22Rv1 (cell line): ENCODE measurements at regions not wholly inside any gene's neighbourhood (a gene's known extent, or its start where the extent isn't known, plus 50 kb on each side); places are given as distances from the start of the nearest gene placed in this dataset.

Experiments
- H3K27ac ChIP-seq: fragments of 450-650 bp; 2 replicates; pipeline ENCODE4 v1.5.1; 2017
- ZFX ChIP-seq: fragments of 450-650 bp; IDR thresholded peaks from 2 replicates; pipeline ENCODE4 v1.6.1; 2017; ENCODE audit warnings: antibody characterized with exemption, borderline replicate concordance
- TF ChIP-seq, protein P1 (sequence below): fragments of 450-650 bp; IDR thresholded peaks from 2 replicates; pipeline ENCODE4 v1.5.1; 2017; ENCODE audit warnings: mild to moderate bottlenecking

GRCh38 chr10:131675104-131675503 is 225.7 kb upstream of the PPP2R2D start:
- TF ChIP-seq, protein P1, sequence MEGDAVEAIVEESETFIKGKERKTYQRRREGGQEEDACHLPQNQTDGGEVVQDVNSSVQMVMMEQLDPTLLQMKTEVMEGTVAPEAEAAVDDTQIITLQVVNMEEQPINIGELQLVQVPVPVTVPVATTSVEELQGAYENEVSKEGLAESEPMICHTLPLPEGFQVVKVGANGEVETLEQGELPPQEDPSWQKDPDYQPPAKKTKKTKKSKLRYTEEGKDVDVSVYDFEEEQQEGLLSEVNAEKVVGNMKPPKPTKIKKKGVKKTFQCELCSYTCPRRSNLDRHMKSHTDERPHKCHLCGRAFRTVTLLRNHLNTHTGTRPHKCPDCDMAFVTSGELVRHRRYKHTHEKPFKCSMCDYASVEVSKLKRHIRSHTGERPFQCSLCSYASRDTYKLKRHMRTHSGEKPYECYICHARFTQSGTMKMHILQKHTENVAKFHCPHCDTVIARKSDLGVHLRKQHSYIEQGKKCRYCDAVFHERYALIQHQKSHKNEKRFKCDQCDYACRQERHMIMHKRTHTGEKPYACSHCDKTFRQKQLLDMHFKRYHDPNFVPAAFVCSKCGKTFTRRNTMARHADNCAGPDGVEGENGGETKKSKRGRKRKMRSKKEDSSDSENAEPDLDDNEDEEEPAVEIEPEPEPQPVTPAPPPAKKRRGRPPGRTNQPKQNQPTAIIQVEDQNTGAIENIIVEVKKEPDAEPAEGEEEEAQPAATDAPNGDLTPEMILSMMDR: no peak
- TF ChIP-seq ZFX: no peak
- H3K27ac ChIP-seq: no peak overlapping the region

DNA sequence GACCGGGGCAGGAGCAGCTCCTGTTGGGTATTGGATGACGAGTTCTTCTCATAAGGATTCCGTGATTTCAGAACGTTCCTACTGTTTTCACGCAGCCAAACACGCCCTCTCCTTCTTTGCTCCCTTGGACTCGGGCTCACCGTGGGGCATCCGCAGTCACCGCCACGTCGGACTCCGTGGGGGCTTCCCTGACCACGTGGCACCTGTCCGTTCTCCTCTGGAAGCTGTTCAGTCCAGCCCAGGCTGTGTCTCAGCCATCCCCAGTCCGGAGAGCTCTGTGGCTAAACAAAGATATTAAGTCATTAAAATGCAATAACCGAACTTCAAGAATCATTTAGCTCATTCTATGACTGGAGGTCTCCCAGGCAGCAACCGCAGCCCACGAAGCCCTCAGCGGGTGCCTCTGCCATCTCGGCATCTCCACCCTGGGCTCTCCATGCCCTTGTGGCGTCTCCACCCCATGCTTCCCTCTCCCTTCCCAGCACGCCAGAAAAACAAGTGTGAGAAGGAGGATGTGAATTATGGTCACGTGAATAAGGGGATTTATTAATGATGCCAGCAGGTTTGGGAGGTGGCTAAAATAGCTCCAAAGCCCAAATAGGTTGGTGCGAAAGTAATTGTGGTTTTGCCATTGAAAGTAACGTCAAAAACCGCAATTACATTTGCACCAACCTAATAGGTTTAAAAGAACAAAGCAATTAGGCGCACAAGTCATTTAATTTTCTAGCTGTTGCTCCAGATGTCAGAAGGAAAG is 224.6 kb upstream of the PPP2R2D start:
- H3K27ac ChIP-seq: no peak overlapping the region
- TF ChIP-seq, protein P1: no peak
- no peak for TF ChIP-seq ZFX

DNA sequence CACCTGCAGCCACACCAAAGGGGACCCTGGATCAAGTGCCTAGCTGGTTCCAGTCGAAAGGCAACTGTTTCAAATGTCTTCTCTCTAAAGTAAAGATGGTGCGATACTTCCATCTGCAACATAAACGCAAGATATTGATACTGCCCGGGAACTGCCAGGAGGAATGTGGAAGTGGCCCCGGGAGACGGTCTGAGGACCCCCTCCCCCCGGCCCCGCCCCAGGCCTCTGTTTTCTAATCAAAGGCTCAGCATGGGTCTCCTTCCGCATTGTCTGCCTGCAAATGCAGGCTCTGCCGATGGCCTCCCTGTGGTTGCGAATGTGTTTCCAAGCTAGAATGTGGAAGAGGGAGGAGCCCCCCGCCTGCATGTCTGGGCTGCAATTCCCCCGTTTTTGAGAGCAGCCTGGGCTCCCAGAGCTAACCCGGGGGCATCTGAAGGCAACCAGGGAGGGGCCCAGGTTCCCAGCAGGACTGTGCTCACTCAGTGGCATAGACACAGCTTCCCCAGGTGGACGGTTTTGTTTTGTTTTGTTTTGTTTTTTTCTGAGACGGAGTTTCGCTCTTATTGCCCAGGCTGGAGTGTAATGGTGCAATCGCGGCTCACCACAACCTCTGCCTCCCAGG is 223.9 kb upstream of the PPP2R2D start:
- H3K27ac ChIP-seq: no peak overlapping the region

GRCh38 chr10:131677671-131678070 is 223.1 kb upstream of the PPP2R2D start:
- H3K27ac ChIP-seq: no peak overlapping the region
- no peak for TF ChIP-seq ZFX
- TF ChIP-seq, protein P1: no peak

More for the DNA sequence above, 223.9 kb upstream of the PPP2R2D start:
- TF ChIP-seq, protein P1: no peak
- no peak for TF ChIP-seq ZFX

GRCh38 chr10:131678171-131678570 is 222.6 kb upstream of the PPP2R2D start:
- no peak overlapping the region for H3K27ac ChIP-seq
- no peak for TF ChIP-seq ZFX
- TF ChIP-seq, protein P1: no peak

DNA sequence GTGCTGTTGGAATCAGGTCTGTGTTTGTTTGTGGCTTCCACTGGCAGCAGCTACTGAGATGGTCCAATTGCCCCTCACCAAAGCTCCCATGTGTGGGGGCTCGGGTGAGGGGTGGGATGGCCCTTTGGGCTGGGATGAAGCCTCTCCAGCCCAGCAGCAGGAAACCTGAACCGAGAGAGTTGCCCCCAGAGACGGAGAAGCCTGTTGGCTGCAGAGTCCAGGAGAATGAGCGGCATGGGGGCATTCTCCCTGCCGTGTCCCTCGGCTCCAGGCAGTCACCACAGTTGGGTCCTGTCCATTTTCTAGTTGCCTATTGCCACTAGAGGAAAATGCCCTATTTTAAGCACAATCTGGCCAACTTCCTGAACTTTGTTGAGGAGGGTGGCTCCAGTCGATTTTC is 222.2 kb upstream of the PPP2R2D start:
- TF ChIP-seq ZFX: no peak
- TF ChIP-seq, protein P1: no peak
- H3K27ac ChIP-seq: no peak overlapping the region

DNA sequence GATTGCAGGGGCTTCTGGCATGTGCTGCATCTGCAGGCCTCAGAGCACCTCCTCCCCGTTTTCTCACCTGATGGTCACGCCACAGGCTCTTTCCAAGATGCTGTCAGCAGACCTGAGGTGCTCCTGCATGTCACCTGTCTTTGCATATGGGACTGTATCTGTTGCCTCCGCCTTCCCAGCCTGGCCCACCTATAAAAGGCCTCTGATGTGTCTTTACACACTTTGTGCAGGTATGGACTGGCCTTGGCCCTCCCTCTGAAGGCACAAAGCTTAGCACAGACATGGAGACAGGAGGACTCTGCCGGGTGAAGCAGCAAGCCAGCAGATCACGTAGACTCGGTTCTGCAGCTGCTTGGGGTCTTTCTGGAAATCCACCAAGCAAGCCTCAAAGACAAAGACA is 220.9 kb upstream of the PPP2R2D start:
- TF ChIP-seq ZFX: no peak
- TF ChIP-seq, protein P1: no peak
- H3K27ac ChIP-seq: no peak overlapping the region
